Heart left ventricle (tissue), 16 donors: ENCODE measurements at regions not wholly inside any gene's neighbourhood (a gene's known extent, or its start where the extent isn't known, plus 50 kb on each side); places are given as distances from the start of the nearest gene placed in this dataset.

ENCODE experiments used
- ATAC-seq, 4 donors: fragments of 200-7000 bp; cut with Tn5 transposase; one replicate each; pipeline ENCODE4 v1.9.1; 2020 to 2022; ENCODE audit warnings: moderate library complexity in 4 of 4, mild to moderate bottlenecking in 3 of 4, moderate number of reproducible peaks in 1 of 4
- DNase-seq, 5 donors: peaks; one replicate each; pipeline ENCODE4 v3.0.0-alpha.2; 2020
- H3K27ac ChIP-seq, 12 donors: fragments of 200-600 bp; sonication (generic) in 4 of 12; one replicate each; pipeline versions ENCODE4 v1.5.0 to v1.8.0; 2016 to 2022; ENCODE audit warnings: mild to moderate bottlenecking in 2 of 12
- H3K27me3 ChIP-seq, 9 donors: fragments of 200-600 bp; sonication (generic) in 2 of 9; one replicate each; pipeline versions ENCODE4 v1.5.1 to v1.8.0; 2016 to 2022; ENCODE audit warnings: mild to moderate bottlenecking in 3 of 9
- H3K36me3 ChIP-seq, 9 donors: fragments of 200-600 bp; sonication (generic) in 2 of 9; one replicate each; pipeline versions ENCODE4 v1.5.0 to v1.8.0; 2018 to 2022; ENCODE audit warnings: mild to moderate bottlenecking in 2 of 9
- H3K4me1 ChIP-seq, 12 donors: fragments of 200-600 bp; sonication (generic) in 4 of 12; one replicate each; pipeline versions ENCODE4 v1.5.0 to v1.8.0; 2016 to 2022; ENCODE audit warnings: mild to moderate bottlenecking in 3 of 12
- H3K4me3 ChIP-seq, 12 donors: fragments of 200-600 bp; sonication (generic) in 4 of 12; one replicate each; pipeline versions ENCODE4 v1.5.0 to v1.8.0; 2017 to 2022; ENCODE audit warnings: mild to moderate bottlenecking in 9 of 12, moderate library complexity in 4 of 12
- H3K9me3 ChIP-seq, 12 donors: fragments of 200-600 bp; sonication (generic) in 4 of 12; one replicate each; pipeline versions ENCODE4 v1.5.0 to v1.8.0; 2016 to 2022; ENCODE audit warnings: mild to moderate bottlenecking in 1 of 12
- CTCF ChIP-seq, 12 donors: fragments of 200-600 bp; sonication (generic) in 4 of 12; IDR thresholded peaks; one replicate each; pipeline versions ENCODE4 v1.5.0 to v1.8.0; 2018 to 2022; ENCODE audit warnings: antibody characterized with exemption in 12 of 12, mild to moderate bottlenecking in 5 of 12
- POLR2A ChIP-seq, 2 donors: fragments of 450-650 bp; IDR thresholded peaks; one replicate each; pipeline ENCODE4 v1.6.1; 2017; ENCODE audit warnings: antibody characterized with exemption in 2 of 2, mild to moderate bottlenecking in 2 of 2, moderate library complexity in 2 of 2
- WGBS, 4 donors: extraction: QIAGEN DNeasy Blood & Tissue Kit in 2 of 4; methylation state at CpG; one replicate each; pipeline versions ENCODE4 v1.1.5 to v1.1.7; 2013 to 2018; 5-methylcytosine and 5-hydroxymethylcytosine counted together
- intact Hi-C, 10 donors: fragments of 100-400 bp; cut with DNase I; formaldehyde crosslinking; loops; one replicate each; pipeline versions ENCODE4 v1.11.1 to v1.14.2; 2022
- donor health status: ischemic (EF 13 %, LVEDD 7.1; RV severe dilation, severe dysfunction).
- donor health status: healthy with polysubstance abuse.
- donor health status: DM: no; HTN: yes; CAD: no.
- donor health status: DM: no; HTN: no; CAD: no.
- donor health status: ischemic (EF 25% LVEDD 6.9; RV normal size, moderate dysfunction).
- donor health status: ischemic (EF 25% LVEDD 5.7; RV mildly dilated, moderate dysfunction).
- donor health status: healthy.
- donor health status: DM: yes; HTN: yes; CAD: no.
- donor health status: ischemic (EF 35%, LVEDD 5.7; RV mildly dilated, moderate dysfunction).
- donor health status: nonischemic (EF 11% LVEDD 7.7; RV severe dilation, severe dysfunction).
- donor health status: DM: yes; HTN: yes; CAD: no.
- donor health status: PGD.
- donor health status: ischemic (EF 29% LVEDD 5.4; RV normal size, mild dysfunction).
- donor health status: nonischemic (EF 23%, LVEDD 6.1; RV moderate dilation, normal function).

GRCh38 chr4:14810568-14810967, 191.7 kb upstream of the CPEB2 start:
- intact Hi-C loops, result no loop called here
- no peaks in the 10 kb centered on the region for H3K27me3 ChIP-seq
- H3K27ac ChIP-seq, result no peak overlapping the region
- no peak for DNase-seq
- H3K36me3 ChIP-seq, result no peaks in the 10 kb centered on the region
- H3K4me3 ChIP-seq, result no peak overlapping the region
- H3K9me3 ChIP-seq, result no peaks in the 10 kb centered on the region
- no peak for ATAC-seq
- peaks cover 0 to 9% (median 0%) of the 10 kb centered on the region in 12 donors for H3K4me1 ChIP-seq
- TF ChIP-seq CTCF (IDR thresholded peaks at IDR 0.05) (no peak), POLR2A (IDR thresholded peaks at IDR 0.05) (no peak)
- WGBS, 4 donors, result 53 to 63% (median 58%) methylated on average over 2 of the region's 2 CpGs

GRCh38 chr4:14812101-14812500, 190.2 kb upstream of the CPEB2 start:
- no peak overlapping the region for H3K4me3 ChIP-seq
- DNase-seq (no peak), ATAC-seq (no peak)
- no peaks in the 10 kb centered on the region for H3K27me3 ChIP-seq
- no peaks in the 10 kb centered on the region for H3K36me3 ChIP-seq
- H3K27ac ChIP-seq, result no peak overlapping the region
- H3K9me3 ChIP-seq, result no peaks in the 10 kb centered on the region
- WGBS, 4 donors, result 73 to 96% (median 88%) methylated on average over 1 of the region's 1 CpG
- peaks cover 0 to 15% (median 2%) of the 10 kb centered on the region in 12 donors for H3K4me1 ChIP-seq
- intact Hi-C loops, result no loop called here
- TF ChIP-seq CTCF (IDR thresholded peaks at IDR 0.05) (no peak), POLR2A (IDR thresholded peaks at IDR 0.05) (no peak)

- H3K9me3 ChIP-seq, result no peaks in the 10 kb centered on the region
- 57 to 71% (median 66%) methylated on average over 4 of the region's 4 CpGs for WGBS, 4 donors
- intact Hi-C loops, result no loop called here
- no peaks in the 10 kb centered on the region for H3K36me3 ChIP-seq
- no peaks in the 10 kb centered on the region for H3K27me3 ChIP-seq
- peaks cover 0 to 11% (median 2%) of the 10 kb centered on the region in 12 donors for H3K4me1 ChIP-seq
- ATAC-seq (peak in 1 of 4 donors; percentile 42), DNase-seq (no peak)
- H3K27ac ChIP-seq, result no peak overlapping the region
- H3K4me3 ChIP-seq, result no peak overlapping the region
- TF ChIP-seq CTCF (IDR thresholded peaks at IDR 0.05) (no peak), POLR2A (IDR thresholded peaks at IDR 0.05) (no peak)
Observed at GRCh38 chr4:14816623-14817261, 185.5 kb upstream of the CPEB2 start.

GRCh38 chr4:14824189-14824588, 178.1 kb upstream of the CPEB2 start:
- no peaks in the 10 kb centered on the region for H3K4me1 ChIP-seq
- no peak for DNase-seq
- 77 to 90% (median 86%) methylated on average over 3 of the region's 3 CpGs for WGBS, 4 donors

More at GRCh38 chr4:14824189-14824588, 178.1 kb upstream of the CPEB2 start:
- Histone ChIP-seq H3K27ac (no peak overlapping the region), H3K36me3 (no peaks in the 10 kb centered on the region), H3K27me3 (no peaks in the 10 kb centered on the region), H3K9me3 (no peaks in the 10 kb centered on the region), H3K4me3 (no peak overlapping the region)
- no peak for ATAC-seq
- TF ChIP-seq CTCF (IDR thresholded peaks at IDR 0.05) (no peak), POLR2A (IDR thresholded peaks at IDR 0.05) (no peak)
- intact Hi-C loops, result no loop called here
